ENCODE measurements at regions not wholly inside any gene's neighbourhood (a gene's known extent, or its start where the extent isn't known, plus 50 kb on each side); places are given as distances from the start of the nearest gene placed in this dataset.

DNA sequence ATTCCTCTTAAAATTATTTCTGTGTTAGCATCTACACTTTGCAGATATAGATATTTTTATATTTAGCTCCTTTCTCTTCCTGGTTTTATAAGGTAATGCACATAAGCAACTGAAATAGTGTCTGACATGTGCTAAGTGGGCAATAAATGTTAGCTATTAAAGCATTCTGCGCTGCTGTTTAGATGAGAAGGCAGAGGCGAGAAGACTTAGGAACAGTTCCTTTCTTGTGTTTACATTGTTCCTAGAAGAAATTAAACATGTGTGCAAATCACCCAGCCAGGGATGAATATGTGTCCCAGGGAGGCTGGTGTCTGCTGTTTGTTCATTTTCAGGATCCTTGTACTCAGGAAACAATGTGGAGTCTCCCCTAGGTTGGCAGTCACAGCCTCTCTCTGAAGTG lies 292.3 kb downstream of the PMP22 start:
- TF ChIP-seq, protein P1, sequence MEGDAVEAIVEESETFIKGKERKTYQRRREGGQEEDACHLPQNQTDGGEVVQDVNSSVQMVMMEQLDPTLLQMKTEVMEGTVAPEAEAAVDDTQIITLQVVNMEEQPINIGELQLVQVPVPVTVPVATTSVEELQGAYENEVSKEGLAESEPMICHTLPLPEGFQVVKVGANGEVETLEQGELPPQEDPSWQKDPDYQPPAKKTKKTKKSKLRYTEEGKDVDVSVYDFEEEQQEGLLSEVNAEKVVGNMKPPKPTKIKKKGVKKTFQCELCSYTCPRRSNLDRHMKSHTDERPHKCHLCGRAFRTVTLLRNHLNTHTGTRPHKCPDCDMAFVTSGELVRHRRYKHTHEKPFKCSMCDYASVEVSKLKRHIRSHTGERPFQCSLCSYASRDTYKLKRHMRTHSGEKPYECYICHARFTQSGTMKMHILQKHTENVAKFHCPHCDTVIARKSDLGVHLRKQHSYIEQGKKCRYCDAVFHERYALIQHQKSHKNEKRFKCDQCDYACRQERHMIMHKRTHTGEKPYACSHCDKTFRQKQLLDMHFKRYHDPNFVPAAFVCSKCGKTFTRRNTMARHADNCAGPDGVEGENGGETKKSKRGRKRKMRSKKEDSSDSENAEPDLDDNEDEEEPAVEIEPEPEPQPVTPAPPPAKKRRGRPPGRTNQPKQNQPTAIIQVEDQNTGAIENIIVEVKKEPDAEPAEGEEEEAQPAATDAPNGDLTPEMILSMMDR (IDR thresholded peaks at IDR 0.05): no peak
- TF ChIP-seq POLR2A (IDR thresholded peaks at IDR 0.05): no peak

Data from right lobe of liver (tissue), 4 donors.